GM12874 (cell line): ENCODE measurements at regions not wholly inside any gene's neighbourhood (a gene's known extent, or its start where the extent isn't known, plus 50 kb on each side); places are given as distances from the start of the nearest gene placed in this dataset.

Source experiments
- TF ChIP-seq, protein P1 (sequence below): IDR thresholded peaks from 2 replicates; pipeline ENCODE4 v1.5.1; 2011; ENCODE audit warnings: low read depth, mild to moderate bottlenecking, control low read depth, low read length, moderate library complexity; ENCODE audit not compliant: insufficient read depth

DNA sequence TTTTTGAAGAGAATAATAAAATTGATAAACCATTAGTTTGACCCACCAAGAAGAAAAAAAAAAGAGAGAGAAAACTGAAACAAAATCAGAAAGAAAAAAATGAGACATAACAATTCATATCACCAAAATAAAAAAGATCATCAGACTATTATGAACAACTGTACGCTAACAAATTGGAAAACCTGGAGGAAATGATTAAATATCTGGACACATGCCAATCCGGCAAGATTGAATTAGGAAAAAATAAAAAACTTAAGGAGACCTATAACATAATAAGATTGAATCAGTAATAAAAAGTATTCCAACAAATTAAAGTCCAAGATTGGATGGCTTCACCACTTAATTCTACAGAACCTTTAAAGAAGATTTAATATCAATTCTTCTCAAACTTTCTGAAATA, 136.7 kb downstream of the CASP12 start:
- TF ChIP-seq, protein P1, sequence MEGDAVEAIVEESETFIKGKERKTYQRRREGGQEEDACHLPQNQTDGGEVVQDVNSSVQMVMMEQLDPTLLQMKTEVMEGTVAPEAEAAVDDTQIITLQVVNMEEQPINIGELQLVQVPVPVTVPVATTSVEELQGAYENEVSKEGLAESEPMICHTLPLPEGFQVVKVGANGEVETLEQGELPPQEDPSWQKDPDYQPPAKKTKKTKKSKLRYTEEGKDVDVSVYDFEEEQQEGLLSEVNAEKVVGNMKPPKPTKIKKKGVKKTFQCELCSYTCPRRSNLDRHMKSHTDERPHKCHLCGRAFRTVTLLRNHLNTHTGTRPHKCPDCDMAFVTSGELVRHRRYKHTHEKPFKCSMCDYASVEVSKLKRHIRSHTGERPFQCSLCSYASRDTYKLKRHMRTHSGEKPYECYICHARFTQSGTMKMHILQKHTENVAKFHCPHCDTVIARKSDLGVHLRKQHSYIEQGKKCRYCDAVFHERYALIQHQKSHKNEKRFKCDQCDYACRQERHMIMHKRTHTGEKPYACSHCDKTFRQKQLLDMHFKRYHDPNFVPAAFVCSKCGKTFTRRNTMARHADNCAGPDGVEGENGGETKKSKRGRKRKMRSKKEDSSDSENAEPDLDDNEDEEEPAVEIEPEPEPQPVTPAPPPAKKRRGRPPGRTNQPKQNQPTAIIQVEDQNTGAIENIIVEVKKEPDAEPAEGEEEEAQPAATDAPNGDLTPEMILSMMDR: no peak

DNA sequence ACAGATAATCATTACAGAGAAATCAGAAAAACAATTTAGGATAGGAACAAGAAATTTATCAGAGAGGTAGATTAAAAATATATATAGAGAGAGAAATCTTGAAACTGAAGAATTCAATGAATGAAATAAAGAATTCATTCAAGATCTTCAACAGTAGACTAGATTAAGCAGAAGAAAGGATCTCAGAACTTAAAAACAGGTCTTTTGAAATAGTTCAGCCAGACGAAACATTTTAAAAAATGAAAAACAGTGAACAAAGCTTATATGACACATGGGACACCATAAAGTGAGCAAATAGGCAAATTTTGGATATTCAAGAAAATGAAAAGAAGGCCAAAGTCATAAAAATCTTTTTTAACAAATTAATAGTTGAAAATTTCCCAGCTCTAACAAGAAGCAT, 138.8 kb downstream of the CASP12 start:
- TF ChIP-seq, protein P1: no peak

DNA sequence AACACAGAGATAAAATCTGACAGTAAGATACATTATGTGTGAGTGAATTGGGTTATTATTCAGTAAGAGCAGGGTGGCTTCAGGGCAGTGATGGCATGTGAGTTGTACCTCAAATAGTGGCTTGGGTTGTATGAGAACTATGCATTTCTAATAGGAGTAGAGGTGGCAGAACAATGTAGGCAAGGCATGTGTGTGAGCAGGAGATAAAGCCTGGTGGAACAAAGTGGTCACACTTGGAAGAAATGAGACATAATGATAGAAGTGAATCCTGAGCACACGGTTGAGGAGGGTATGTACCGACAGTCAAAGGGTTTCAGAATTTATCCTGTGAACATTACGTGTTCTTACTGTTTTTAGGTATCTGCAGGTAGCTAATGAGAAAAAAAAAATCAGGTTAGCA, 159.3 kb downstream of the CASP12 start:
- TF ChIP-seq, protein P1: no peak

DNA sequence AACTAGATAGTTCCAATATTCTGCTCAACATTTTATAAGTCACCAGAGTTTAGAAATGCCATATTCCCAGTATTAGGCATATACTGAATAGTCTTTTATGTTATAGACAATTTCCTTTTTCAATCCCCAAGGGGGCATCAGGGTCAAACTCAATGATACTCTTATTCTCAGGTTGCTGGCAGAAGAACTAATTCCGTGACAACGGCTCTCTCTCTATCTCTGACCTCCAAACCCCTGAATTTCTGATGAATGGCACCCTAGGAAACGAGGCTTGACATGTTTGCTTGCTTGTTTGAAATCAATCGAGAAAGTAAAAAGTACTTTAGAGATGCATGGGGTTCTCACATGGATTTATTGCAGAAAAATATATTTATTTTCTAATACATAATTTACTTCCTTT, 160.1 kb downstream of the CASP12 start:
- TF ChIP-seq, protein P1: no peak

DNA sequence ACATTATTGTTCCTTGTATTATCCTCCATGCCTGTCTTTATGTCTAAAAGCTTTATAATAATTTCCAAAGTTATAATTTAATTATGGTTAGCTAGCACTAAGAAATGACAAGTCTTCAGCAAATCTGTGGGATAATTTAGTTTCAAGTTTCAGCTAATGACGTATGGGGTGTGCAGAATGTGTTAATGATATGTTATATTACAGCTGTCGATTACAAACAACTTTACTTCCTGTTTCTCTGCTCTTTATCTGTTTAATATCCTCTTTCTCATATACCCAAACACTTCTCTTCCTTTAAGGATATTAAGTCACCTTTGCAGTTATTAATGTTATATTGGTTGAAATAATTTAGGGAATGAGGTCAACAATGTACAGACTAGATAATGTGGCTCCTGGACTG, 161.8 kb downstream of the CASP12 start:
- TF ChIP-seq, protein P1: no peak

DNA sequence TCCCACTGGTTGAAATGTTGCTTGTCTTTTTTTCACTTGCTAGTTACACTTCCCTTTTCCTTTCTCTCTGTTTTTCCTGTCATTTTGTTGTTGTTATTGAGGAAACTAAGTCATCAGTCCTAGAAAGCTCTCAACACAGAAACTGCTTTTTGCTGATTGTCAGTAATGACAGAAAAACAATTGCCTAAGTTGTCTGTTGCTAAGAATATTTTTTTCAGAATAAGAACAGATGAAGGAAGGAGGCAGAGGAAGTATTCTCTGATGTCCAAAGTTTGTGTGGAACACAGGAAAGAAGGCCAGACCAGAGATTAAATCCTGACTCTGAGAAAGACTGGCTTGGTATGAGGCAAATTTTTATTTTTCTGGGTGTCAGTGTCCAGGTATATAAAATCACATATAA, 163.3 kb downstream of the CASP12 start:
- TF ChIP-seq, protein P1: no peak

DNA sequence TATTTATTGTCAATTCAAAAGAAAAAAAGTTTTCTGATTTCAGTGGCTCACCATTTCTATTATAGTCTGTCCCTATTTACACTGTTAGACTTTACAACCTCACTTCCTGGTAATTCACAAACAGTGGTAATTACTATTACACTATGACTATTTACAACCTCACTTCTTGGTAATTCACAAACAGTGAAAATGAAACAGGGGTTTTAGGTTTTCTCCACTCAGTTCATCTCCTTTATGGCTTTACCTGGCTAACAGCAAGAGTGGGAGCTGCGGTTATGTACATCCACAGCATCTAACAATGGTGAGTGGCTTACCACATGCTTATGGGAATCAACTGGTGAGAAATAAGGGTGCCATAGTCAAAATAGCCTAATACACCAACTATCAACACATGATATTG, 166.4 kb downstream of the CASP12 start:
- TF ChIP-seq, protein P1: no peak

DNA sequence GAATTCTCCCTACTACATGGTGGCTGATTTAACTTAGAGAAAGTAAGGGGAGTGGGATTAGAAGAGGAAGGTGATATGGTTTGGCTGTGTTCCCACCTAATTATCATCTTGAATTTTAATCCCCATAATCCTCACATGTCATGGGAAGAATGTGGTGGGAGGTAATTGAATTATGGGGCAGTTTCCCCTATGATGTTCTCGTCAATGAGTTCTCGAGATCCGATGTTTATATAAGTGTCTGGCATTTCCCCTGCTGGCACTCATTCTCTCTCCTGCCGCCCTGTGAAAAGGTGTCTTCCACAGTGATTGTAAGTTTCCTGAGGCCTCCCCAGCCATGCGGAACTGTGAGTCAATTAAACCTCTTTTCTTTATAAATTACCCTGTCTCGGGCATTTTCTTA, 169.3 kb downstream of the CASP12 start:
- TF ChIP-seq, protein P1: no peak
